GM21717 (cell line): ENCODE measurements at regions not wholly inside any gene's neighbourhood (a gene's known extent, or its start where the extent isn't known, plus 50 kb on each side); places are given as distances from the start of the nearest gene placed in this dataset.

Experiments used
- ATAC-seq: cut with Tn5 transposase; IDR thresholded peaks from one replicate; pipeline ENCODE4 v1.9.1; 2021; ENCODE audit warnings: mild to moderate bottlenecking, moderate library complexity; ENCODE audit not compliant: unreplicated experiment

DNA sequence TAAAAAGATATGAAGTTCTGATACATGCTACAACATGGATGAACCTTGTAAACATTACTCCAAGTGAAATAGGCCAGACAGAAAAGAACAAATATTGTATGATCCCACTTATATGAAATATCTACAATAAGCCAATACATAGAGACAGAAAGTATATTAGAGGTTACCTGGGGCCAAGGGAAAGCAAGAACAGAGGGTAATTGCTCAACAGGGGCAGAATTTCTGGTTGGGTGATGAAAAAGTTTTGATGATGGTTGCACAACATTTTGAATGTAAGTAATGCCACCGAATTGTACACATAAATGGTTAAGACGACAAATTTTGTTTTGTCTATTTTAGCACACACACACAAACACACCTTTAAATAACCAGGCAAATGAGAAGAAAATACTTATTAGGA is 268.4 kb downstream of the FOXO1 start:
- ATAC-seq = no peak

- ATAC-seq = no peak
Measured at GRCh38 chr13:40399756-40400155, 266.7 kb downstream of the FOXO1 start.

GRCh38 chr13:40401911-40402776 is 264.3 kb downstream of the FOXO1 start:
- peak; percentile 90 for ATAC-seq

DNA sequence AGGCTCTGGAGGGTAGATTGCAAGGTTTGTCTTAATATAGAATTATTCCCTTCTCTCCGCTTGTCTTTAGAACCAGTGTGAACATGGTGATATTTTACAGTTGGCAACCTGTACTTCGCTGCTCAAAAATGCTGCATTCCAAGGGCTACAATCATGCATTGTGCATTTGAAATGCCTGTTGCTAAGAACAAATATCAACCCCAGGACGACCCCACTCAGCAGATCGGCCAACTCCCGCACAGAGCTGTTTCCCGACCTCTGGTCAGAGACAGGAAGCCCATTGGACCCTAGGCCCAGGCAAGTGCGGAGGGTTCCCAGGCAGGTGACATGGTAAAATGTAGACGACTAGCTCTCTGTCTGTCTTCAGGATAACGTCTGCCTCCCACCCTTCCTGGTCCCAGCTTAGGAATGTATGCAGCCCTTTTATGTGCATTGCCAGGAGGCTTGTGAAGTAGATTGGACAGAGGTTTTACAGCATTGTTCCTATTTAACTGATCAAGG is 263.5 kb downstream of the FOXO1 start:
- no peak for ATAC-seq

DNA sequence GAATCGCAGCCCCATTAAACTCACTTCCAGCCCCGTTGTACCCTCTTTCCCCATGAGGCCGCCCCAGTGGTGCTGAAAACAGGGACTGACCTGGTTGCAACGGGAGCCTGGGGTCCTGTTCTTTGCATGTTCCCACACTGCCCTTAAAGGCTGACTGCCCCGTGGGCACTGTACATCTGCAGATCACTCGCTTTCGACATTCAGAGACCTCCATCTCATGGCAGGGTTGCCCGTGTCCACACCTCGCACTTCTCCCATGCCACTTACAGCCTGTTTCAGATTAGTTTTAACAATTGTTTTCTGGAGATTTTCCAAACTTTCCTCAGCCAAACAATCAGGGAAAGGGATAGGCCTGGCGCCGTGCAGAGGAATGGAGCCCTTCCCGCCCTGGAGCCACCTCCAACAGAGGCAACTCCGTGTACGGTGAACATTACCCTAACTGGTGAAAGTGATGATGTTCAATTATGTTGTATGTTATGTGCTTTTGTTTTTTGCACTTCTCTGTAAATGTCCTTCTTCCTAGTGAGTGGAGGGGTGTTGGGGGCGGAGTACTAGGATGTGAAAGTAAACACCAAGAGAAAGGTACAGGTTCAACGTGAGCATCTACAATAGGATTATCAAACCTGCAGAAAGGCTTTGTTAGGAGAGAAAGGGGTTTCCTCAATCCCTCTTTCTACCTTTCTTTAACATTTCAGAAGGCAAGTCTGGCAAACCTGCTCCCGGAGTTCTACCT is 262.8 kb downstream of the FOXO1 start:
- no peak for ATAC-seq

DNA sequence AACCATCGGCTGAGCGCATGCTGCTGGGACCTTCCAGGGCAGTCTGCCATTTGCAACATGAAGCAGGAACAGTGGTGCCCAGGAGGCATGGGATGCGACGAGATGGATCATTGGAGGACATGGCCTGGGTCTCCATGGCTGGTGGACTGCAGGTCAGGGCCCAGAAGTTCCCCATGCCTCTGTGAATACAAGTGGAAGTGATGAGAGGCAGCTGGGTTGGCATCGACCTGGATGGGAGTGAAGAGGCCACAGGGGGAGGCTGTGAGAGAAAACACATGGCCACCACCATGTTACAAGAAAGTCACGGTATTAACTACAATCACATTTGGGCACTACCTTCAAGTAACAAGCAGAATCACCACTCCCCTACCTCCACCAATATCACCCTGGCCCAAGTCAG is 262.0 kb downstream of the FOXO1 start:
- no peak for ATAC-seq

GRCh38 chr13:40404967-40405716 is 261.3 kb downstream of the FOXO1 start:
- no peak for ATAC-seq

DNA sequence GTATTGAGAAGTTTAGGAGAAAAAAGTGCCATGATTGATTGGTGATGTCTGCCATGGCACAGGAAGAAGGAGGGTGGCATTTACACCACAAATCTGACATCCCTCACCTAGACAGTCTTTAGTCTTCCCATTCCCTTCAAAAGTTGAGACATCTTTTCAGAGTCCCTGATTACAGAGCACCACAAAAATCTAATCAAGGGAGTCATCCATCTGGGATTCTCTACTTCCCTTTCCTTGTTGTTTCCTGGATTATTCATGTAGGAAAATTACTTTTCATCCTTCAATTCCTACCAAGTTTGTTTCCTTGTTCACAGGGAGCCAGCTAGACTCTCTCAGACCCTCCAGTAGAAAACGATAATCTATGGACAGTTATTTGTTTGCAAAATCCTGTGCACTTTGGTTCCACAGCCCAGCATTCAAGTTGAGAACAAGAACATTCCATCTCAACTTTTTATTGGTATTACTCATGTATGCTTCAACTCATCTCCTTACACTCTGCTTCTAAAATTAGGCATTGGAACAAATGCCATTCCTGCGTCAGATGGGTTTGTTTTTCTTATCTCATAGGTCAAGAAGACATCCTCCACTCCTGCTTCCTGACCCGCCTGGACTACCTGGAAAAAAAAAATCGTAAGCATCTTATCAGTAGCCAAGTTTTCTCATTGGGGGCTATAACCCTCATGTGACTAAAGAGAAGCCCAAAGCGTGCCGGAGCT is 259.9 kb downstream of the FOXO1 start:
- ATAC-seq = no peak

DNA sequence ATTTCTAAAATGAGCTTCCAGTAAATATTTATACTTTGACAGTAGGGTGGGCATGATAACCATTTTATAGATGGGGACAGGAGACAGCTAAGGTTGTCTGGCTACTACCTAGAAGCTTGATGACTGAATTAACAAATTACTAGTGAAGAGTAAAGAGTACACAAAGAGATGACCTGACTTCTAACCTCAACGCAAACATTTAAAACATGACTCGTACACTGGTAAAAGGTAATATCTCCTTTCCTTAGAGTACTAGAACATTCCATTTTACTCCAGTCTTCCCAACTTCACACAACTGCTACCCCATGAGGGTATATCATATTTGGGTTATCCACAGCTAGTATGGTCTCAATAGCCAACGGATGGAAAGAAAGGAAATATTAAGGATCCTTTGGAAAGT is 258.9 kb downstream of the FOXO1 start:
- no peak for ATAC-seq

DNA sequence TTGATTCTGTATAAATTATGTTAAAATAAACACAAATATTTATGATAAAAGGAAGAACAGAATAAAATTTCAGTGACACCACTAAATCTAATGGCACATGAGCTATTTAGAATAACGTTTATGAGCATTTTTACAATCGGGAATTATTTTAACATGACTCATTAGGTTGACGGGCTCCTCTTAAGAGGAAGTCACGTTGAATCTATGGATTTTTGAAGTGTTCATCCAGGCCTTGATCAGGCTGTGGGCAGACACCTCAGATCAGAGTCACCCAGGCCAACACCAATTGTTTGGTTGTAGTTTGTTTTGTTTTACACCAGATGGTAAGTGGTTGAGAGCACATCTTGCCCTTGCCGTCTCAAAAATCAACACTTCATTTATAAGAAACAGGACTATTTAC is 257.8 kb downstream of the FOXO1 start:
- ATAC-seq = no peak

DNA sequence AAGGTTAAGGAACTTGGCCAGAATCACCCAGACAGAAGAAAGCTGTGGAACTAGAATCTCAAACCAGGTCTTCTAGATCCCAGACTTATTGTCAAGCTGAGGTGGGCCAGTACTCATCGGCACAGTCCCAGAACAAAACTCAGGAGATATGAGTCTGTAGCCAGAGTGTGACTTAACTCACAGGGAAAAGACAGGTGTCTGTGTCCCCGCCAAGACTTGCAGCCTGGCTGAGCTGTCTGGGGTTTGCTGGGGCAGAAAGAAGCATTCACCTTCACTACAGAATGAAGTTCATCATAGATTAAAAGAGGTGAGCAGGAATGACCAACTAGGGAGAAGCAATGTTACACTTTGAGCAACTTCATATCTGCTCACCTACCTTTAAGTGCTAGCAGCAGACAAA is 257.2 kb downstream of the FOXO1 start:
- no peak for ATAC-seq

DNA sequence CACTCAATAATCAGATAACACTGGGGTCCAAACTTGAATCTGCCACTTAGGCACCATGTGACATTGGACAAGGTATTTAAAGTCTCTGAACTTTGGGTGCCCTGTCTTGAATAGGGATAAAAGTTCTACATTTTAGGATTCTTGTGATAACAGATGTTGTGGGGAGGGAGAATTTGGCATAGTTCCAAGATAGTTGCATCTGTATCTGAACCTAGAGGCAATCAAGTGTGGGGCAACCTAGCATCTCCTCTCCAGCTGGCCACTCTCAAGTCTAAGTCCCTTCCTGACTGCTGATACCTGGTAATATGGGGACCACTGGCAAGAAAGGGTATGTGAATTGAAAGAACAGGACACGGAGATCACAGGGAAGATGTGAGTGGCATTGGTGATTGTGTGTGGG is 256.1 kb downstream of the FOXO1 start:
- no peak for ATAC-seq

DNA sequence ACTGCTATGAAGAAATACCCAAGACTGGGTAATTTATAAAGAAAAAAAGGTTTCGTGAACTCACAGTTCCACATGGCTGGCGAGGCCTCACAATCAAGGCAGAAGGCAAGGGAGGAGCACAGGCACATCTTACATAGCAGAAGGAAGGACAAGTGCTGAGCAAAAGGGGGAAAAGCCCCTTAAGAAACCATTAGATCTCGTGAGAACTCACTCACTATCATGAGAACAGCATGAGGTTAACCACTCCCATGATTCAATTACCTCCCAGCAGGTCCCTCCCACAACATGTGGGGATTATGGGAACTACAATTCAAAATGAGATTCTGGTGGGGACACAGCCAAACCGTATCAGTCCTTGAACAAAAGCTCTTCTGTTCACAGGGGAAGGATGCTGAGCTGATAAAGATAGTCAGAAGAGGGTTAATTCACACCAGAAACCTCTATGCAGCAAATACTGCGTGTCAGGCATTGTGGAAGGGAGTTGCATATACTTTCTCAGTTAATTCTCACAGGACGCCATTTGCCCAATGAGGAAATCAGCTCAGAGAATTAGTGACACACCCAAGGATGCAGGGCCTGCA is 246.2 kb downstream of the FOXO1 start:
- ATAC-seq = no peak

DNA sequence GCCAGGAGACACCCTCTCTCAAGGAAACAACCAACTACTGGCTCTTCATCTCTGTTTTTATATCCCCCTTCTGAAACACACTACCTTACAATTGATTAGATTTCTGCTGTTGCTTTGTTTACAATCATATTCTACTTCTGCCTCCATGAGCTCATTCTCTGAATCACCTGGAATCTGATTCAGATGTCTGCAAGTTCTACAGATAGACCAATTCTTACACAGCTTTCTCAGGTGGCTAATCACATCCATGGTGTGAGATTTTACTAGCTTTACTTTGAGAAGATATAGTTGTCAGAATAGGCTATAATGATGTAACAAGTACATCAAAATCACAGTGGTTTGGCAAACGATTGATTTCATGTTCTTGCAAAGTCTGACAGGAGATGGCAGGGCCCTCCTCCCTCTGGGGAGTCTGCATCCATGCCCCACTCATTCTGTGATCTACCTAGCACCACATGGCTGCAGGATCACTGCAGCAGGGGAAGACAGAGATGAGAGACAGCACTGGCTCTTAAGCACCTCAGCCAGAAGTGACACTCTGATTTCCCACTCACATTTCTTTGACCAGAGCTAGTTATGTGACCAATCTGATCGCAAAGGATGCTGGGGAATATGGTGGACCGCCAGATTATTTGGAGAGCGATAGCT is 243.7 kb downstream of the FOXO1 start:
- ATAC-seq = no peak

DNA sequence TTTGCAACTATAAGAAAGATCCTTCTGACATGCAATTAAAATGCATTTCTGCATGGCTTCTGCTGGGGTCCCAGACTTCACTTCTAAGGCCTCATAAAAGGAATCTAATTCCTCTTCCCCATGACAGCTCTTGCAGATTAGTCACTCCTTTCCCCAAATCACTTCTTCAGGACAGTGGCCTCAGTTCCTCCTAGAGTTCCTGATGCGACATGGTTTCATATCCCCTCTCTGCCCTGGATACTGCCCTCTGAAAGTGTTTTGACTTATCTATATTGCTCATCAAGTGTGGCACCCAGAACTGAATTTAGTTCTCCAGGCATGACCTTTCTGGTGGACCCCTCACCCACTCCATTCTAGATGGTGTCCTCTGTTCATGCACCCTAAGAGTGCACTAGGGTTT is 238.1 kb downstream of the FOXO1 start:
- ATAC-seq = no peak

GRCh38 chr13:40429706-40430545 is 236.5 kb downstream of the FOXO1 start:
- no peak for ATAC-seq

DNA sequence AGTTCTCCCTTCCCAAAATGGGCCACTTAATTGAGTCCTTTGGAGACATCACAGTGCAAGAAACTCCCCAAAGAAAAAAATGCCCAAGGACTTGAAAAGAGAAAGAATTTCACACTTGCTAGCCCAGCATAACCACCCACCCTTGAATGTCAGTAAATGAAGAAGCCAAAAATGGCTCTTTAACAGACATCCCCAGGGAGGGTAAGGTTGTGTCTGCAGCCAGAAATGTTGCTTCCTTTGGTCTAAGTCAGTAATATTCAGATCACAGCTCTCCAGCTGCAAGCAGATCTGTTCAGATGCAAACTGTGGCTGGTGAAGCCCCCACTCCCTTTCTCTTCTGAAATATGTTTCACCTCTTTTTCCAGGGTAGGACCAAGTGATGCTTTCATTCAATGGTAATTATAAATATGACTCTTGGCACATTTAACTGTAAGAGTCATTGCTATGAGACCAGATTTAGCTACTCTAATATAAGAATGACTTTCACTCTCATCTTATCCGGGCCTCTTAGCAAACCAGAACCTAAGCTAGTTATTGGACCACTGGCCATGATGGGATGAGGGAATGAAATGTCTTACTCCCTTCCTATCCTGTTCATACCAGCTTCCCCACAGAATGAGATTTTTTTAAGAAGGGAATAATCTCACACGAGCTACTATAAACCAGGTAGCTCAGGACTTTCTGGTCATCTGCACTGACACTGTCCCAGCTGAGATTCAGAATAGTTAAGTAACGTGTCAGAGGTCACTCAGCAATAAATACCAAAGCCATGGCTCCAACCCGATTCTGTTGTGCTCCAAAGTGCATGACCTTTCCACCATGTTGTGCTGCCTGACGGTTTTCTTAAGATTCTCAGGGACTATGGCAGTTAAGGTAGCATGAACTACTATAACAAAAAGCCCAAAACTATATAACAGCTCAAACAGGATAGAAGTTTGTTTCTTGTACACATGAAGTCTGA is 234.1 kb downstream of the FOXO1 start:
- ATAC-seq = no peak

DNA sequence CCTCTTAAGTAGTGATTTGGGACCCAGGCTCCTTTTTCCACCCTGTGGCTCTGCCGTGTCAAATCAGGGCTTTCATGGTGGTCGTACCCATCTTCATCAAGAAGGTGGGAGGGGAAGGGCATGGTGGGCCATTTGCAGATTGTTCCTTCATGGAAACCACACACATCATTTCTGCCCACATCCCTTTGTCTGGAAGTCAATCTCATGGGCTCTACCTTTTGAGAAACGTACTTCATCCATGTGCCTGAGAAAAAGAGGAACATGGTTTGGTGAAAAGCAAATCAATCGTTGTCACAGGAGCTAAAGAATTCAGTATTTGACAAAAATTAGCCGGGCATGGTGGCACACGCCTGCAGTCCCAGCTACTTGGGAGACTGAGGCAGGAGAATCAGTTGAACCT is 233.4 kb downstream of the FOXO1 start:
- ATAC-seq = no peak
